Endothelial cell of hepatic sinusoid (primary cell): ENCODE measurements at regions not wholly inside any gene's neighbourhood (a gene's known extent, or its start where the extent isn't known, plus 50 kb on each side); places are given as distances from the start of the nearest gene placed in this dataset.

Source experiments
- in situ Hi-C: cut with HindIII; loops from 2 replicates; pipeline ENCODE4 v1.10.0; 2017; ENCODE audit warnings: low sequenced_read_pairs

DNA sequence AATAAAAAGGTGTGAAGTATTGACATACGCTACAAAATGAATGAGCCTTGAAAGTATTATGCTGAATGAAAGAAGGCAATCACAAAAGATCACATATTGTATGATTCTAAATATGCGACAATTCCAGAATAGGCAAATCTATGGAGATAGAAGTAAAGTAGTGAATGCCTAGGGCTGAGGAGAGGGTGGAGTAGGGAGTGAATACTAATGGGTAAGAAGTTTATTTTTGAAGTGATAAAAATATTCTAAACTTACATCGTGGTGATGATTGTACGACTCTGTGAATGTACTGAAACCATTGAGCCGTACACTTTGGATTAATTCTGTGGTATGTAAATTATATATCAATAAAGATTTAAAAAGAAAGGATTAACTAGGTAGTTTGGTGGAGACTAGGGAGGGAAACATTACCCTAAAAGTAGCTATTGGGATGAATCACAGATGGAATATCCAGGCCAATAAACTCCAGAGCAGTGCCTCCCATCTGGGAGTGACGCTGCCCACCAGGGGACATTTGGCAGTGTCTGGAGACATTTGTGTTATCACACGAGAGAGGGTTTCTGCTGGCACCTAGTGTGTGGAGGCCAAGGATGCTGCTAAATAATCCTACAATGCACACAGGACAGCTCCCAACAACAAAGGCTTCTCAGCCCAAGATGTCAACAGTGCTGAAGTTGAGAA is 214.2 kb upstream of the PCSK2 start:
- in situ Hi-C loops = no loop called here

DNA sequence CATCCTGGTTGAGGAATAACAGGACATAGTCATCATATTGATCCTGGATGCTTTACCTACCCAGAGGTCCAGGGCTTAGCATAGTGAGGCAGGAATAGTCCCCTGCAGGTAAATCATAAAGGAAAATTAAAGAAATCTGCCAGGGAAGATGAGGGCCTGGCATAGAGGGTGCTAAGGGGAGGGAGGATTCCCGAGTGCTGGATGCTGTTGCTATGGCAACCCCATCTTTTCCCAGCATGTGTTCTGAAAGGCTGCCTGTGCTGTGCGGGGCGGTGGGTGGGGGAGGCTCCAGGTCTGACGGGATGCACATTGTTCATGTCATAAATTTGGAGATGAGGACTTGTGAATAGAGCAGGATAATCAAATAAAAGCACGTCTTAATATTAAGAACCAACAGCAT is 212.6 kb upstream of the PCSK2 start:
- in situ Hi-C loops = no loop called here

DNA sequence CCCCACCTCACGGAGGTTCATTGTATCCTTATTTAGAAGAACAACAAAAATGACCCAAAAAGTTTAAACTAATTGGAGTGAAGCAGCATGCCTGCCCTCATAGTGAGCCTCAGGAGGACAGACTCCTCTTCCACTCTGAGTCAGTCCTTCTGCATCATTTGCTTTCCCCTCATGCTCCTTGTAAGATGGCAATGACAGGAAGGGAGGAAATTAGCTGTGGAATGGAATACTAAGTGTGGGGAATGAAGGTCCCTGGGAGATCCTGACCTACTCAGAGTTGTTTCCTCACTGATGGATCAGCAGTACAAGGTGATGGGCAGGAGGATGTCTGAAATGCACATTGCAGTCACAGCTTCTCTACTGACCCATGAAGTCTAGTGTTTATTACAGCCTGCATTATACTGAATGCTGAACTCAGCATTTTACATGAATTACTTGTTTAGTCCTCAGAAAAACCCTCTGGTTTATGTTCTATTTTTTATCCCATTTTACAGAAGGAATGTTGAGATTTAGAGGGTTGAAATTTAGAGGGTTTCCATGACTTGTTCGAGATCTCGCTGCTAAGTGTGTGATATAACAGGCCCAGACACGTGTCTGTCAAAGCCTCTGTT is 212.0 kb upstream of the PCSK2 start:
- in situ Hi-C loops = no loop called here

DNA sequence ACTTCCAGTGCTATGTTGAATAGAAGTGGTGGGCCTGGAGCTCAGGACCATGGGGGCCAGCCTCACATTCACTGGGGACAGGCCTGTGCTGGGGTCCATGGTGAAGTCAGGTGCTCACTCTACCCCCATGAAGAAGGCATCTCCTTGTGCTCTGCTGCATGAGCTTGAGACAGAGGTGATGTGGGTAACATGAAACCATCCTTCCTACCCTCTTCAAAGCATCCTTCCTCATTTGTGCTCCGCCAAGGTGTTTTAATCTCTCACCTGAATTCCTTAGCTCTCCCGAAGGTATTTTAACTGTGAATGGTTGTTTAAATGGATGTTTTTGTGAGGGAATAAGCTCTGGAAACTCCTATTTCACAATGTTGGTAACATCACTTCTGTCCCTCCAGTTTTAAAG is 209.6 kb upstream of the PCSK2 start:
- in situ Hi-C loops = no loop called here

DNA sequence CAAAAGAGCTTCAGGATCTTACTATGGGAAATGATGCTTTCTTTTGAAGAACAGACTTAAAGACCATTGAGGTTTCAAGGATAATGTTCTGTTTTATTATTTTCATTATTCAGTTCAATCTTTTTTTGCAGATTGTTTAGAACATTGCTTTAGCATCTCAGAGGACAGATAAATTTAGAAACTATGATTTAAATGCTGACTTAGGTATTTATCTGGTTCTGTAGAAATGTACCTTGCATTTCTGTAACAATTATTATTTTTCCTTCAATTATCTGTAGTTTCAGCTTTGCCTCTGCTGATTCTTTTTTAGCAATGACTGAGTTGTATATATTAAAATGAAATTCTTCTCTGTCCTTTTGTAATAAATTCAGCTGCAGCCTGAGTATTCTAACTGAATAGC is 205.4 kb upstream of the PCSK2 start:
- in situ Hi-C loops = no loop called here

DNA sequence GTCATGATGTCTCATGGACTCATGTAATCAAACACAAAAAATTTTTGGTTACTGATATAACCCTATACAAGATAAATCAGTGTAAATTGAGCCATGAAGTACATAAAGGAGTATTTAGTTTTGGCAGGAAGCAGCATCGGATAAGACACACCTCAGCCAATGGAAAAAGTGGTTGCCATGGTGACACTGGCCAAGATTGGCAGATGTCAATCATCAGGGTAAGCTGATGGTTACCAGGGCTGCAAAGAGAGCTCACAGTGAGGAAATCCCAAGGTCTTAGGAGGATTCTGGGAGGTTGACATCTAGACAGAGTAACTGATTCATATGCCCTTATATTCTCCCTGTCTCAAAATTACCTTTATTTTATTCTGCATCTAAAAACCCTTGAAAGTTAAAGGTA is 203.8 kb upstream of the PCSK2 start:
- in situ Hi-C loops = no loop called here

DNA sequence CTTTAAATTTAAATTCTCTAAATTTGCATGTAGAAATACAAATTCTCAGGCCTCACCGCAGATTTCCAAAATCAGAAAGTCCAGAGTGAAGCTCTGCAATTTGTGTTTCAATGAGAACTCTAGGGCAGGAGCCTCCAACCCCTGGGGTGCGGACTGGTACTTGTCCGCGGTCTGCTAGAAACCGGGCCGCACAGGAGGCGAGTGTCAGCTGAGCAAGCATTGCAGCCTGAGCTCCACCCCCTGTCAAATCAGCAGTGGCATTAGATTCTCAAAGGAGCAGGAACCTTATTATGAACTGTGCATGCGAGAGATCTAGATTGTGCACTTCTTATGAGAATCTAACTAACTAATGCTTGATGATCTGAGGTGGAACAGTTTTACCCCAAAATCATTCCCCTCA is 203.0 kb upstream of the PCSK2 start:
- in situ Hi-C loops = no loop called here

DNA sequence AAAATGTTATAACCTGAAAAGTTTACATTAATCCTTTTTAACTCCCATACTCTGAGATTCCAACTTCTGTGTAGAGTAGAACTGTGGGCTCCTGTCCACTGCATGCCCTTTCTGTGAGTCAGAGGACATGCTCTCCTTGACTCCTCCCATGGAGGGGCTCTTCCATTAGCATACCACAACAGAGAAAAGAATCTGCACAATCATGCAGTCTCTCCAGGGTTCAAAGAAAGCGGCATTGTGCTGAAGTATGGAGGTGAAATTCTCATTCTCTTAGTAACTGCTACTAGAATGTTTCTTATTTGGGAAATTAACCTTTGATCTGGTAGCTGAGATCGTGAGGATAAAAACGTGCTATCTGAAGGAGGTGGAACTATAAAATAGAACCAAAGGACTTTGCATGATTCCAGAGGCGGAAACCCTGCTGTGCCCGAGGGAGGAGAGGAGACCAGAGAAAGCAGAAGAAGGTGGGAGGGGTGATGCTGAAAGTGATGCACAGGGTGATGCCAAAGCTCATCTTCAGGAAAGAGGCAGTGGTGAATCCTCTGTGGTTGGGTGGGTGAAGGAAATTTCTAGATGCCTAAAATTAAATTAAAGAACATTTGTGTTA is 202.2 kb upstream of the PCSK2 start:
- in situ Hi-C loops = no loop called here

DNA sequence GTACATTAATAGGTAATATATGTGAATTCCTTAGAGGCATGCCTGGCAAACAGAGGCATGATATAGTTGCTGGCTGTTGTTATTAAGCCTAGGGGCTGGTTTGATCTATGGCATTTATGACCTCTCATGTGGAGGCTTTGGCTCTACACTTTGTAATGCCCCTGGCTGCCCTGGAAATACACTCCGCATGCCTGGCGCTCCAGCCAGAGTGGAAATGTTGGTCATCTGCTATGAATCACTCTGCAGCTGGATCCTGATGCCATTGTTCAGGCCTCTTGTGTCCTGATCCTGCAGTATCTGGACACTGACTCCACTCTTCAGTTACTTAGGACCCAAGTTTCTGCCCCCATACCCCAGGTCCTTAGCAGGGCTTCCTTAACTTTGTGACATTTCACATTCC is 200.5 kb upstream of the PCSK2 start:
- in situ Hi-C loops = no loop called here

DNA sequence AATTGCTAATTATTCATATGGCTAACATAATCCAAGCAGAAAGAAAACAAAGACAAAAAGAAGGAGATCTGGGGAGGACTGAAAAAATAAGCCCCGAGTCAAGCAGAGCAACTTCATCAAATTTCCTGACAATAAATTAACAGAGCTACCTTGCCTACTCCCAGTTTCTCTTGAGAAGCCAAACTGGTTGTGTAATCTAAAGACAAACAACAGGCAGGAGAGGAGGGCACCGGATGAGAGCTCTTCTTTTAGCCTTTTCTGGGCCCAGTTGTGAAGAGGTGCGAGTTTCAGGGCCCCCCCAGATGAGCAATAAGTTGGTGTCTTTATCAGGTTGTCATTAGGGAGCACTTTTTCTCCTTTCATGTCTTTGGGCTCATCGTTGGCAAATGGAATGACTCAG is 197.1 kb upstream of the PCSK2 start:
- in situ Hi-C loops = no loop called here

DNA sequence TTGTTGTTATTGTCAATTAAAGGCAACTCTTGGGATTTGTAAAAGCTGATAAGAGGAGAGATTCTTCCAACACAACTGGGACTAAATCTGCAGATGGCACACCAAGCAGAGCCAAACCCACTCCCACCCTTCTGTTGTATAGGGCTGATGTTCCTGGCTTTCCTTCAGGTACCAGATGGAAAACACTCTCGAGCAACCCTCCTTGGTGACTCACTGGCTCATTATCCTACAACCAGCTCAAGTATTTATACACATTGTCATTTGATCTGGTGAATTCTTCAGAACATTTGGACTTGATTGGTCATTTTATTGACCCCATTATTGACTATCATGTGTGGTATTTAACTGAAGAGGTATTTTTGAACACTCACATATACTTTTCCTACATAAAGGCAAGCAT is 190.3 kb upstream of the PCSK2 start:
- in situ Hi-C loops = no loop called here

DNA sequence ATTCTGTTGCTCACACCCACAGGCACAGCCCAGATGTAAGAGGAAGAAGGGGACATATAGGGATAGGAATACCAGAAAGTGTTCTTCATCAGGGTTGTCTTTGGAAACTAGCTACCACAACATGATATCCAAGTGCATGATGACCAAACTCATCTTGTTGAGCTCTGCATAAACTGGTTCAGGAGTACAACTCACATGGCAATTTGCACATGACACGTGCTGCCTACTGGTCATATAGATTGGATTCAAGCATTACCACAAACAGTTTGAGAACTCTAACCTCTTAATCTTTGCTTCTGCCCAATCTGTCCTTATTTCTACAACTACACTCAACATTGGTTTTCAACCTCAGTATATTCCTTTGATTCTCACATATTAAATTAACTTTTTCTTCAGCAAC is 184.7 kb upstream of the PCSK2 start:
- in situ Hi-C loops = no loop called here

DNA sequence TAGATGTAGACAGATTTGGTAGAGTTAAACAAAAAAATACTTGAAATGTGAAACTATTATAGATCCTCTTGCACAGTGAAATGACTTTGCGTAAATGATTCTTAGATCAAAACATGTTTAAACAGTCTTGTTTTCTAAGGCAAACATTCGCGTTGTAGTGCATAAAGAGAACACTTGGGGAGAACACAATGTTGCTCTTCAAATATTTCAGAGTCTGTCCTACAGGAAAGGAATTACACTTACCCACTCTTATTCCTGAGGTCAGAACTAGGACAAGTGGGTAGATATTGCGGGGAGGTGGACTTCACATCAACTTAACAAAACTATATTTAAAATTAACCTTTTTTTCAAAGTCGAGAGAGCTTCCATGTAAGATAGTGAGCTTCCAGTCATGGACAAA is 183.5 kb upstream of the PCSK2 start:
- in situ Hi-C loops = no loop called here

DNA sequence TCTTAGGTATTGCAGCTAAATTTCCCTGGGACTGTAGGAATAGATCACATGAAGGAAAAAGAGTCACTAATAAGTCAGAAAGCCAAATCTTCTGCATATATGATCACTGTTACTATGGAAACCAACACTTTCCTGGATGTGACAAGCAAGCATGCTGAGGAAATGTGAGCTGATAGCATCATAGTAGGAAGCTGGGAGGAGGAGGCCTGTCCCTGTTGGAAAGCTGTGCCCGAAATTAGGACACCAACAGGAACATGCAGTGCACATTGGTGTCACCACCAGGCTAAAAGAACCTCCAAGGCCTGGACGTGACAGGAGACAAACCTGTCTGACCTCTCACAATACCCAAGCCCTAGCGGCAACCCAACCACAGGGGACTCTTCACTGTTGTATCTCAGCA is 181.9 kb upstream of the PCSK2 start:
- in situ Hi-C loops = no loop called here

DNA sequence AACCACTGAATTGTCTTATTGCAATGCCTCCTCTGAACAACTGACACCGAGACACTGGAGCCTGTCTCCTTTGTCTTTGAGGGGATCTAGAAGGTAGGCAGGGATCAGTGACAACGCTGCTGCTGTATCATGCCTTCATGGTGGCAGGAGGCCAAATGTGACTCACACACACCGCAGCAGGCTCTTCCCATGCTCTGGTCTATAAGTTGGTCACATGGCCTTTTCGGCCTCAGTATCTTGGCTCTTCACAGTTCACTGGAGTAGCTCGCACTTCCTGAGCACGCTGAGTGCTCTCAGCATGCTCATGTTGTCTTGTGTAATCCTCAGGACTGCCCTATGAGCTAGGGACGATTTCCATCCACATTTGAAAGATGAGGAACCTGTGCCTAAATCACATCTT is 167.4 kb upstream of the PCSK2 start:
- in situ Hi-C loops = no loop called here

DNA sequence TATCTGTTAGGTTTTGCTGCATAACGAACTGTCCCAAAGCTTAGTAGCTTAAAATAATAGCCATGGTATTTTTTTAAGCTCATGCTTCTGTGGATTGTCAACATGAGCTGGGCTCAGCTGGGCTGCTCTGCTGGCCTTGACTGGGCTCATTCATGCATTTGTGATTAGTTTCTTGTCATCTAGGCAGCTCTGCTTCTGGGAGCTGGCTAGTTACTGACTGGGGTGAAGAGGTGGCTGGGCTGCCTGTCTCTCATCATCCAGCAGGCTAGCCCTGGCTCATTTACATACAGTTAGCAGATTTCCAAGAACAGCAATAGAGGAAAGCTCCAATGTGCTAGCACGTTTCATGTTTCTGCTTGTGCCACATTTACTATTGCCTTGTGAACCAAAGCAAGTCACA is 165.1 kb upstream of the PCSK2 start:
- in situ Hi-C loops = no loop called here

DNA sequence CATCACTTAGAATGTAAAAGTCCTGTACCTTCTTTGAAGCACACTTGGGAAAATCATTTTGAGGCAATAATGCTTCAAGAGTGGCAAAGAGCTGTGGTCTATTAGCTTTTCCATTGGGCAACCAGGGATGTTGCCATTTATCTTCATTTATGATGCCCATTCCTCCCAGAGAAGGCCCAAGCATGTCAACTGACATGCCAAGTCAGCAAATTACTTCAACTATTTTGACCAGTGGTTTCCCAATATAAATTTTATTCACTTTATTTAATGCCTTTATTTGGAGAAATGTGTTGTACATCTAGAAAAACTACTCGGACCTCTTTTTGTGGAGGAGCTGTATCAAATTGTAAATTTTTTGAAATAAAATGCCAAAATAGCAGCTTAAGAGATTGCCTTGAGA is 164.1 kb upstream of the PCSK2 start:
- in situ Hi-C loops = no loop called here

DNA sequence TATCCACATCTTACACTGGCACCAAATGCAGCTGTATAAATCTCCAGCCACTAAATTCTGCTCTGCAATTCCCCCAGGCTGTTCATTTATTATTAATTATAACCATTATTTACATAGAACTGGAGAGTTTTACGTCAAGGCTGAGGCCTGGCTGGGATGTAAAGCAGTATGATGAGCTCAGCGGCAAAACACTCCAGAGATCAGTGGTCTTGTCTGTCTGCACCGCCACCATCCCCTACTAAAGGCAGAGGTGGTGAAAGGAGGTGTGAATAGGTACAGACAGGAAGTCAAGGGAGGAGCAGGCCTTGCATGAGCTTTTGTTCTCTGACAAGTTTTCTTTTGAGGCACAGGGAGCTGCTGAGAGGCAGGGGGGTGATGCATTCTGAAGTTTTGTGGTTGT is 159.9 kb upstream of the PCSK2 start:
- in situ Hi-C loops = no loop called here

DNA sequence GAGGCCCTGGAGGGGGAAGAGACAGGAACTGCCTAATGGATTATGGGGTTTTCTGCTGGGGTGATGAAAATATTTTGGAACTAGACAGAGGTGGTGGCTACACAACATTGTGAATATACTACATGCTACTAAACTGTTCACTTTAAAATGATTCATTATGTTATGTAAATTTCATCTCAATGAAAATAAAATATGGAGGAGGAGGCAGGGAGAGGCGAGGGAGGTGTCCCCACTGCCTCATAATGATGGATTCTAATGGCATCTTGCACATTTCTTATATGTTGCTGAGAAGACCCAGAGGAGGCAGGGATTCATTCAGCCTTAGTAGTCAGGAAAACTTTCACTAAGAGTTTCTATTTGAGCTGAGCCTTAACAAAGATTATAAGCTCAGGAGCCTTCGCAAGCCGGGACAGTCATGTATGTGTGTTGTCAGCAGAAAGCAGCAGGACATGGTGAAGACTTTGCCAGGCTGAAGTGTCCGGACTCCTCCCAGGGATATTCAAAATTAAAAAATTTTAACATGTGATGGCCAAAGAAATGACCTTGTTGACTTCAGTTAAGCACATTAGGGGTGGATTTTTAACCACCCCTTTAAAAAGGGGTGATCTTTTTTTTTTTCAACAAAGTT is 158.6 kb upstream of the PCSK2 start:
- in situ Hi-C loops = no loop called here

DNA sequence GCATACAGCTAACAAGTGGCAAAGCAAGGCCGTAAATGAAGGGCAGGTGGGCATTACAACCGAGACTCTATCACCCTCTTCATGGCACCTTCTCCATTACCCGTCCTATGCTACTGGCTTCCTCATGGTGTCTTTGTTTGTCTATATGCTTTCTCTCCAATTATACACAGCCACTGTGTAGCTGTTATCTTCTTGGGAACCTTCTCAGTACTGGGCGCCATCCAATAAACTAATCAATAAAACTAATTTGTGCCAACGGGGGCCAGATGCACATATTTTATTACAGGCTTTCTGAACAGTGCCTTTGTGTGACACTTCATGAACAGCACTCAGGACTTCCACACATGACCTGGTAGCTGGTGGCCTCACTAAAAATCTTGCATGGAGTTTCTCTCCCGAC is 149.8 kb upstream of the PCSK2 start:
- in situ Hi-C loops = no loop called here

DNA sequence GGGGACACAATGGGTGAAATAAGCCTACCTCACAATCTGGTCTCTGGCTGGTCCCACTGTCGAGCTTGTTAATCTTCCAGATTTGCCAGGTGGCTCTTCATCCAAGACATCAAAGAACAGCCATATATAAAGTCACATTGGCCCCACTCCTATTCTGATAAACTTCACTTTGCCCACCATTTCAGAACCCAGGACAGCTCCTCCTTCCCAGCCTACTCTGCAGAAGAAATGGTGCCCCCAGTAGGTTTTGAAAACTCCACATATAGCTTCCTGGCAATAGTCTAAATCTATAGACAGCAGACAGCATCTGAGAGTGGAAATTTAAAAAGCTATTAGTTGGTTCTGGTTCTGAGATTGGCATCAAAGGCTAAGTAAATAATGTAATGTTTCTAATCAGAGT is 143.1 kb upstream of the PCSK2 start:
- in situ Hi-C loops = no loop called here

DNA sequence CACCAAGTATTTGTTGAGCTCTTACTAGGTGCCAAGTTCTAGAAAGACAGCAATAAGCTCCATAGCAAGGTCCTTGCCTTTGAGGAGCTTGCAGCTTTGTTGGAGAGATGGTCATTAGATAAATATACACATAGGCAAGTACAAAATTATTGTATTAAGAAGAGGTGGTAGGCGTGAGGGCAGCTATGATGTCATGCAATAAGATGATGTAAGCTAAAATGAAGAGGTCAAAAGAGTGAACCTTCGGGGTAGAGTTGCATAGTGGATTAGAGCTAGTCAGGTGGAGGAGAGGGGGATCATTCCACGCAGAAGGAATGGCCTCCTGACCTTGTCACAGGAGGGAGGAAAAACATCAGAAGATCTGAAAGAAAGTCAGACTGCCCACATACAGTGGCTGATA is 141.9 kb upstream of the PCSK2 start:
- in situ Hi-C loops = no loop called here
